Lower leg skin (tissue), 3 donors: ENCODE measurements at regions not wholly inside any gene's neighbourhood (a gene's known extent, or its start where the extent isn't known, plus 50 kb on each side); places are given as distances from the start of the nearest gene placed in this dataset.

Experiments used
- POLR2A ChIP-seq, 2 donors: fragments of 450-650 bp; IDR thresholded peaks; one replicate each; pipeline ENCODE4 v1.6.1; 2016 to 2017; ENCODE audit warnings: antibody characterized with exemption in 2 of 2, mild to moderate bottlenecking in 1 of 2, moderate library complexity in 1 of 2
- TF ChIP-seq, protein P1 (sequence below), 3 donors: fragments of 450-650 bp; IDR thresholded peaks; one replicate each; pipeline ENCODE4 v1.5.1; 2016; ENCODE audit warnings: antibody characterized with exemption in 3 of 3, mild to moderate bottlenecking in 3 of 3, moderate library complexity in 2 of 3

DNA sequence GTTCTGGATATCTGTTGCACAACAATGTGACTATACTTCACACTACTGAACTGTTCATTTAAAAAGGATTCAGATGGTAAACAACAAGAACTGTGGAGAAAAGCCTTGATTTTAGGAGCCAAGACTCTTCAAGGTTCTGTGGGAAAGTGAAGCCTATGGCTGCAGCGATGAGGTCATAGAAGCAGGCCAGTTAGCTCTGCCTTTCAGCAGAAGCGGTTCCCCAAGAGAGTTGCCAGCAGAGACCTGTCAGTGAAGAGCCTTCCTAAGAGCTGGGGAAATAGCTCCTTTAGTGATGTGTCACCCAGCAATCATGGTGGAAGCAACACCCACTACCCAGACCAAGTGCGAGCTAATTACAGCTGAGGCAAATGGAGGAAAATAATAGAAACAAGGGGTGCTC, 346.5 kb upstream of the ETAA1 start:
- TF ChIP-seq, protein P1, sequence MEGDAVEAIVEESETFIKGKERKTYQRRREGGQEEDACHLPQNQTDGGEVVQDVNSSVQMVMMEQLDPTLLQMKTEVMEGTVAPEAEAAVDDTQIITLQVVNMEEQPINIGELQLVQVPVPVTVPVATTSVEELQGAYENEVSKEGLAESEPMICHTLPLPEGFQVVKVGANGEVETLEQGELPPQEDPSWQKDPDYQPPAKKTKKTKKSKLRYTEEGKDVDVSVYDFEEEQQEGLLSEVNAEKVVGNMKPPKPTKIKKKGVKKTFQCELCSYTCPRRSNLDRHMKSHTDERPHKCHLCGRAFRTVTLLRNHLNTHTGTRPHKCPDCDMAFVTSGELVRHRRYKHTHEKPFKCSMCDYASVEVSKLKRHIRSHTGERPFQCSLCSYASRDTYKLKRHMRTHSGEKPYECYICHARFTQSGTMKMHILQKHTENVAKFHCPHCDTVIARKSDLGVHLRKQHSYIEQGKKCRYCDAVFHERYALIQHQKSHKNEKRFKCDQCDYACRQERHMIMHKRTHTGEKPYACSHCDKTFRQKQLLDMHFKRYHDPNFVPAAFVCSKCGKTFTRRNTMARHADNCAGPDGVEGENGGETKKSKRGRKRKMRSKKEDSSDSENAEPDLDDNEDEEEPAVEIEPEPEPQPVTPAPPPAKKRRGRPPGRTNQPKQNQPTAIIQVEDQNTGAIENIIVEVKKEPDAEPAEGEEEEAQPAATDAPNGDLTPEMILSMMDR (IDR thresholded peaks at IDR 0.05), result no peak
- TF ChIP-seq POLR2A (IDR thresholded peaks at IDR 0.05), result no peak
